EL (cell line): ENCODE measurements at regions not wholly inside any gene's neighbourhood (a gene's known extent, or its start where the extent isn't known, plus 50 kb on each side); places are given as distances from the start of the nearest gene placed in this dataset.

Experiments used
- DNase-seq: peaks from one replicate; pipeline ENCODE4 v3.0.0-alpha.2; 2016

- DNase-seq: no peak
These were observed 105.6 kb downstream of the SPRY2 start for GRCh38 chr13:80235166-80235966.

GRCh38 chr13:80227645-80228044, 113.3 kb downstream of the SPRY2 start:
- DNase-seq: no peak

- no peak for DNase-seq
These were observed 114.3 kb downstream of the SPRY2 start for GRCh38 chr13:80226645-80227044.

- DNase-seq: peak; percentile 16
These were observed 116.5 kb downstream of the SPRY2 start for GRCh38 chr13:80224468-80224867.

- DNase-seq: no peak
These were observed 123.1 kb downstream of the SPRY2 start for GRCh38 chr13:80217614-80218456.

GRCh38 chr13:80215368-80215767, 125.6 kb downstream of the SPRY2 start:
- no peak for DNase-seq

- DNase-seq: no peak
These were observed 126.4 kb downstream of the SPRY2 start for GRCh38 chr13:80214521-80214991.

GRCh38 chr13:80214050-80214449, 126.9 kb downstream of the SPRY2 start:
- no peak for DNase-seq

GRCh38 chr13:80213201-80213600, 127.7 kb downstream of the SPRY2 start:
- DNase-seq: no peak

GRCh38 chr13:80211566-80211965, 129.4 kb downstream of the SPRY2 start:
- no peak for DNase-seq

GRCh38 chr13:80204642-80205041, 136.3 kb downstream of the SPRY2 start:
- no peak for DNase-seq

- DNase-seq: no peak
These were observed 137.4 kb downstream of the SPRY2 start for GRCh38 chr13:80203496-80203895.

- DNase-seq: no peak
These were observed 139.0 kb downstream of the SPRY2 start for GRCh38 chr13:80201694-80202468.

GRCh38 chr13:80199585-80200292, 141.2 kb downstream of the SPRY2 start:
- DNase-seq: no peak

GRCh38 chr13:80199067-80199466, 141.9 kb downstream of the SPRY2 start:
- no peak for DNase-seq

- DNase-seq: peak; percentile 28
These were observed 144.2 kb downstream of the SPRY2 start for GRCh38 chr13:80196756-80197155.

GRCh38 chr13:80195649-80196048, 145.3 kb downstream of the SPRY2 start:
- no peak for DNase-seq

- DNase-seq: no peak
These were observed 150.9 kb downstream of the SPRY2 start for GRCh38 chr13:80189889-80190597.

- DNase-seq: no peak
These were observed 160.1 kb downstream of the SPRY2 start for GRCh38 chr13:80180740-80181355.

- DNase-seq: no peak
These were observed 163.6 kb downstream of the SPRY2 start for GRCh38 chr13:80177327-80177726.

- DNase-seq: no peak
These were observed 167.7 kb downstream of the SPRY2 start for GRCh38 chr13:80173224-80173623.
